NCI-H2227 (cell line): ENCODE measurements at regions not wholly inside any gene's neighbourhood (a gene's known extent, or its start where the extent isn't known, plus 50 kb on each side); places are given as distances from the start of the nearest gene placed in this dataset.
A peak's percentile ranks its signal among the peaks of the same experiment; 100 is the strongest.
"Not testable (repeated sequence)": the region's sequence is repeated elsewhere in the genome, so short reads cannot be mapped to it uniquely, and the experiment has no call there.

Experiments
- DNase-seq: peaks from one replicate; lab custom pipeline; 2025; ENCODE audit not compliant: unreplicated experiment; lab: John Stamatoyannopoulos, UW

- DNase-seq, result no peak
Measured at GRCh38 chr5:158273035-158273434, 414.1 kb upstream of the CLINT1 start.

GRCh38 chr5:158272409-158272808 lies 413.5 kb upstream of the CLINT1 start:
- DNase-seq, result no peak

GRCh38 chr5:158270996-158271554 lies 412.1 kb upstream of the CLINT1 start:
- no peak for DNase-seq

- no peak for DNase-seq
Measured at GRCh38 chr5:158268286-158268685, 409.3 kb upstream of the CLINT1 start.

GRCh38 chr5:158267228-158267627 lies 408.3 kb upstream of the CLINT1 start:
- no peak for DNase-seq

GRCh38 chr5:158265931-158266700 lies 407.2 kb upstream of the CLINT1 start:
- no peak for DNase-seq

- no peak for DNase-seq
Measured at GRCh38 chr5:158265346-158265745, 406.4 kb upstream of the CLINT1 start.

- DNase-seq, result no peak
Measured at GRCh38 chr5:158264264-158264663, 405.3 kb upstream of the CLINT1 start.

- no peak for DNase-seq
Measured at GRCh38 chr5:158261674-158262367, 402.9 kb upstream of the CLINT1 start.

- no peak for DNase-seq
Measured at GRCh38 chr5:158256096-158256495, 397.2 kb upstream of the CLINT1 start.

- DNase-seq, result no peak
Measured at GRCh38 chr5:158255609-158256008, 396.7 kb upstream of the CLINT1 start.

GRCh38 chr5:158246661-158247060 lies 387.7 kb upstream of the CLINT1 start:
- no peak for DNase-seq

GRCh38 chr5:158245513-158245912 lies 386.6 kb upstream of the CLINT1 start:
- DNase-seq, result no peak

GRCh38 chr5:158244882-158245281 lies 385.9 kb upstream of the CLINT1 start:
- no peak for DNase-seq

GRCh38 chr5:158236511-158237335 lies 377.8 kb upstream of the CLINT1 start:
- DNase-seq, result no peak

- DNase-seq, result no peak
Measured at GRCh38 chr5:158235159-158235547, 376.2 kb upstream of the CLINT1 start.

GRCh38 chr5:158234323-158235158 lies 375.6 kb upstream of the CLINT1 start:
- DNase-seq, result peak; percentile 6

GRCh38 chr5:158233735-158234322 lies 374.9 kb upstream of the CLINT1 start:
- no peak for DNase-seq

GRCh38 chr5:158227314-158227713 lies 368.4 kb upstream of the CLINT1 start:
- DNase-seq, result not testable (repeated sequence)

- DNase-seq, result no peak
Measured at GRCh38 chr5:158226496-158226895, 367.6 kb upstream of the CLINT1 start.
